Fibroblast of upper back skin (primary cell): ENCODE measurements at regions not wholly inside any gene's neighbourhood (a gene's known extent, or its start where the extent isn't known, plus 50 kb on each side); places are given as distances from the start of the nearest gene placed in this dataset.

Source experiments
- DNase-seq: peaks from one replicate; pipeline ENCODE4 v3.0.0-alpha.2; 2013

DNA sequence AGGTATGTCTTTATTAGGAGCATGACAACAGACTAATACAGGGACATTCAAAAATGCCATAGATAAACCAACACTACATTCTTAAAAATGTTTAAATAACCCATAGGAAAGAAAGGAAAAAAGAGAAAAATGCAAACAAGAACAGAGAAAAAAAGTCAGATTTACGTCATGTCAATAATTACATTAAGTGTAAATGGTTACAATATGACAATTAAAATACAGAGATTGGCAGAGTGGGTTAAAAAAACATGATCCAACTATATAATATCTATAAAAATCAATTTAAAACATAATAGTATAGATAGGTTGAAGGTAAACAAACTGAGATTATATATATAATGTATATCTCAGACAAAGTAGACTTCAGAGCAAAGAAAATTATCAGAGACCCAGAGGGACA, 255.8 kb downstream of the ANAPC1 start:
- DNase-seq, result no peak

GRCh38 chr2:111629983-111630382, 254.0 kb downstream of the ANAPC1 start:
- DNase-seq, result no peak

- no peak for DNase-seq
Measured at GRCh38 chr2:111632661-111633060, 251.3 kb downstream of the ANAPC1 start.

DNA sequence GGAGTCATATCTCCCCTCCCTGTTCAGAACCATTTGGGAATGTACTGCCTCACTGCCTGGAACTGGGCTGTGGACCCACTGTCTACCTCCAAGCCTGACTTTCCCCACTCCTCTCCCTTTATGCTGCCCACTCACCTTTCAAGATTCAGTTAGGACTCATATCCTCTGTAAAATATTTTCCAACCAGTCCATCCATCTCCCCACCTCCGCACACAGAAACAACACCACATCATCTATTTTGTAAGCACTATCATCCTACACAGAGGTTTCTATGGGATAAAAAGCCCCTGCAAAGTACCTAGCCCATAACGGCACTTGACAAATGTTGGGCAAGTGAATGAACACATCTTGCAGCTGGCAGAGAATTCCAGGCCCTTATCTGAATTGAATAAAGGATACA, 250.8 kb downstream of the ANAPC1 start:
- DNase-seq, result no peak

- no peak for DNase-seq
Measured at GRCh38 chr2:111633643-111634042, 250.3 kb downstream of the ANAPC1 start.

DNA sequence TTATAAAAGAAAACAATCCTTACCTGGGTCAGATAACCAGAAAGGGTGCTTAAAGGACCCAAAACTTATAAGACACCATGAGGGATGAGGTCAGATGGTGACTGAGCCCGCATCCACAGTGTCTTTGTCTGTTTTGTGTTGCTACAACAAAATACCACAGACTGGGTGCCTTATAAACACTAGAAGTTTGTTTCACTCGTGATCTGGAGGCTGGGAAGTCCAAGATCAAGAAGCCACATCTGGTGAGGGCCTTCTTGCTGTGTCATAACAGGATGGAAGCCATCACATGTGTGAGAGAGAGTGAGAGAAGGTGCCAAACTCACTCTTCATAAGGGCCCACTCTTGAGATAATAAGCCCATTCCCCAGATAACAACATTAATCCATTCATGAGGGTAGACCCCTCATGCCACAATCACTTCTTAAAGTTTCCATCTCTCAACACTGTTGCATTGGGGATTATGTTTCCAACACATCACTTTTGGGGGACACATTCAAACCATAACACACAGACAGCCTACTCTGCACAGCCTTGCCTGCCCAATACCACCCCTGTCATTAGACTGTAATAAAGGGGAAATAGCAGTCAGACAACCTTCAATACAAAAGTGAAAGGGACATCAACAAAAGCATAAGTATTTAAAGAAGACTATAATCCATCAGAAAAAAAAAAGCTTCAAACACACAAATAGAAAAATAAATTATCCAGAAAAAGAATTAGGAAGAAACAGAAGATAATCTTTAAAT, 249.8 kb downstream of the ANAPC1 start:
- no peak for DNase-seq

GRCh38 chr2:111634995-111635538, 248.9 kb downstream of the ANAPC1 start:
- DNase-seq, result peak; percentile 54

GRCh38 chr2:111636905-111637304, 247.1 kb downstream of the ANAPC1 start:
- no peak for DNase-seq

- DNase-seq, result no peak
Measured at GRCh38 chr2:111638274-111638877, 245.6 kb downstream of the ANAPC1 start.

DNA sequence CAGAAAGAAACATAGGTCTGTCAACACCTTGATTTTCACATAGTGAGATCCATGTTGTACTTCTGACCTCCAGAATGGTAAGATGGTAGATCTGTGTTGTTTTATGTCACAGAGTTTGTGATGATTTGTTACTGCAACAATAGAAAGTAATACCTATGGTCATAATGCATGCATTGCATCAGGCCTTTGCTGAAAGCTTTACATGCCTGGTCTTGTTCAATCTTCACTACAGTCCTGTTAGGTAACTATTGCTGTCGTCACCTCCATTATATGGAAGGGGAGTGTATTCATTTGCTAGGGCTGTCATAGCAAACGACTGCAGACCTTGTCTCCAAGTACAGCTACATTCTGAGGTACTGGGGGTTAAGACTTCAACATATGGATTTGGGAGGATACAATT, 243.5 kb downstream of the ANAPC1 start:
- DNase-seq, result no peak

DNA sequence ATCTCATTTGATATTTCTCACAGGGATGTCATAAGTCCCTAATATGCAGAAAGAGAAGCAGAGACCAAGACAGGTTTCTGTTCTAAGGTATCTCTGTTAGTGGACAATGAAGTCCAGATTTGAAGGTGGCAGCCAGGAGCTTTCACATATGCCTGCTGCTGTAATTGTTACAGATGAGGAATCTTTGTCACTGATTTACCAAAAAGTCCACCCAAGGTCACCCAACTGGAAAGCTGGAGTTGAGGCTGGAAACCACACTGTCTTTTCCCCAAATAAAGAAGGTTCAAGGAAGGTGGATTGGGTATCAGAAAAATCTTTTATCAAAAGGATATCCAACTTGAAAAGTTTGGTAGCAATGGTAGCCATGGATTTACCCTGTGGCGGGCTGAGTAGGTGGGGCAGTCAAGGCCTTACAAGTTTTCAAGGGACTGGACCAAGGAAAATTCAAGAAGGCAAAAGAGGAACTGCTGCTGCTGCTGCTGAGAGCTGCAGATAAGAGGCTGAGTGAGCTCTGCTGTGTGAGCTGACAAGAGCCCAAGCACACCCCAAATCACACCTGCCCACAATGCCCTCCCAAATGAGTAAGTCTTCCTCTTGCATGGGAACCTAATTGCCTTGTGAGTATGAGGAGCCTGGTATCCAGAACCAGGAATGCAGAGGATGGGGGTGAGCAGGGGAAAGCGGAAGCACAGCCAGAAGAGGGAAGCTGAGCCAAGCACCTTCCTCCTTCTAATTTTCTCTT, 241.2 kb downstream of the ANAPC1 start:
- DNase-seq, result no peak

DNA sequence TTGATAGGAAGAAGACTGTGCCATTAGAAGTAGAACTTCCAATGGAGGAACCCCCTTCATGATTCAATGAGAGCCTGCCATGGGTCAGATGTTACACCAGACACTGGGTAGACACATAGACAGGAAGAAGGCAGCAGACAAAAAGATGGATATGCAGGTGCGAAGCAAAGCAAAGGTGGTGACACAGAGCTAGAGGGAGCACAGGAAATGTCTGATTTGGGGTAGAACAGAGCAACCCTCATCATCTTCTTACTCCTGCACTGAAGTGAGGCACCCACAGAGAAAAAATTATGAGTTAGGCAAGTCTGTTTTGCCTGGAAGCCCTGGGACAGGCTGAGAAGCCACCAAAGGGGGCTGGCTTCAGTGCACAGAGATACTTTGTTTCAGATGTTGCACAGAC, 240.2 kb downstream of the ANAPC1 start:
- no peak for DNase-seq

GRCh38 chr2:111647359-111647758, 236.6 kb downstream of the ANAPC1 start:
- DNase-seq, result no peak

- no peak for DNase-seq
Measured at GRCh38 chr2:111652038-111652437, 232.0 kb downstream of the ANAPC1 start.

- DNase-seq, result no peak
Measured at GRCh38 chr2:111652681-111653080, 231.3 kb downstream of the ANAPC1 start.

- no peak for DNase-seq
Measured at GRCh38 chr2:111653103-111653624, 230.8 kb downstream of the ANAPC1 start.

DNA sequence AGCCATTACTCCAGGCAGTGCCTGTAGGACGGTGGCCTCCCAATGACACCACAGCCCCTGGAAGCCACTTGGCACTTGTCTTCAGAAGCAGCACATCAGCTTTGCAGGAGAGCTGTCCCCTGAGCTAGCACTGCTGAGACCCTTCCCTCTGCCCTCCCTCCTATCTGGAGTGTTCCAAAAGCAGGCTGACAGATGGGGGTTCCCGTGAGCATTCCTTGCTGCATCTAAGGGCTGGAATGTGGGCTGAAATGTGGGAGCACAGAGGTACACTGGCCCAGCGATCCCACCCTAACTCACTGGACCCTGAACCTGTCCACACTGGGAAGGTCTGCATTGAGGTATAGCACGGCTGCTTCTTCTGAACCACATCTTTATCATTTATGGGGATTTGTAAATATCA, 230.1 kb downstream of the ANAPC1 start:
- no peak for DNase-seq

- DNase-seq, result no peak
Measured at GRCh38 chr2:111654829-111655228, 229.2 kb downstream of the ANAPC1 start.

GRCh38 chr2:111656436-111656835, 227.6 kb downstream of the ANAPC1 start:
- DNase-seq, result no peak

DNA sequence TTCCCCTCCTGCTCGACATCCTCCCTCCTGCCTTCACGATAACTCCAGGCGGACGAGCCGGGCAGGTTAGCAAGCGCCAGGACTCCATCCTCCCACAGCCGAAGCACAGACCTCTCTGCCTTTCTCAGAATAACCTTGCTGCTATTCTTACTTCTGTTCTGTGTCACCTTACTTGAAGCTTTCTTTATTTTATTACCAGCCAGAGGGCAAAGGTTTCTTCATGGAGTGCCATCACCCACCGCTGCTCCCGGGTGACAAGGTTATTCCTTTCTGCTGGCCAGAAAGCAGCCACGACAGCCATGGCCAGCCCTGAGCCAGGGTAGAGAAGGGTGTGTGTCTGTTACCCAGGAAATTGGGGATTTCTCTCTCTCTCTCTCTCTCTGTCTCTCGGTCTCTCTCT, 227.1 kb downstream of the ANAPC1 start:
- DNase-seq, result no peak

- DNase-seq, result no peak
Measured at GRCh38 chr2:111657351-111657975, 226.5 kb downstream of the ANAPC1 start.

- DNase-seq, result peak; percentile 77
Measured at GRCh38 chr2:111659361-111660333, 224.3 kb downstream of the ANAPC1 start.
